ENCODE measurements at regions not wholly inside any gene's neighbourhood (a gene's known extent, or its start where the extent isn't known, plus 50 kb on each side); places are given as distances from the start of the nearest gene placed in this dataset.

GRCh38 chr10:71137701-71138100 is 74.7 kb upstream of the UNC5B start:
- DNase-seq (no peak), ATAC-seq (ENCODE audit: low read depth in 2 of 2) (no peak)
- Histone ChIP-seq H3K4me3 (ENCODE audit: low read depth, low read length) (no peak overlapping the region), H3K27ac (ENCODE audit: insufficient read depth, low read length, poor library complexity, severe bottlenecking) (no peak overlapping the region), H3K27me3 (ENCODE audit: control insufficient read depth, insufficient read depth, low read length) (no peaks in the 10 kb centered on the region), H3K4me1 (ENCODE audit: control insufficient read depth, insufficient read depth, low read length, poor library complexity, severe bottlenecking) (no peaks in the 10 kb centered on the region), H3K9me3 (ENCODE audit: control insufficient read depth in 2 of 2, low read length in 2 of 2) (no peaks in the 10 kb centered on the region), H3K36me3 (ENCODE audit: control insufficient read depth, insufficient read depth, low read length) (no peaks in the 10 kb centered on the region)
- no peaks in the 10 kb centered on the region for H3K4me1 Mint-ChIP-seq
- peaks cover 0 to 2% (median 0%) of the 10 kb centered on the region in 7 donors for H3K9me3 Mint-ChIP-seq
- no peak overlapping the region for H3K4me3 Mint-ChIP-seq
- H3K27me3 Mint-ChIP-seq, result peaks cover 5% of the 10 kb centered on the region
- no peaks in the 10 kb centered on the region for H3K36me3 Mint-ChIP-seq
- H3K27ac Mint-ChIP-seq, result no peak overlapping the region

- H3K27me3 ChIP-seq (ENCODE audit: control insufficient read depth, insufficient read depth, low read length), result no peaks in the 10 kb centered on the region
- no peaks in the 10 kb centered on the region for H3K36me3 ChIP-seq (ENCODE audit: control insufficient read depth, insufficient read depth, low read length)
- no peaks in the 10 kb centered on the region for H3K4me1 ChIP-seq (ENCODE audit: control insufficient read depth, insufficient read depth, low read length, poor library complexity, severe bottlenecking)
- H3K9me3 ChIP-seq (ENCODE audit: control insufficient read depth in 2 of 2, low read length in 2 of 2), result no peaks in the 10 kb centered on the region
- Mint-ChIP-seq H3K27ac (peak overlapping the region in 1 of 3 donors; percentile 56), H3K4me1 (no peaks in the 10 kb centered on the region), H3K27me3 (peaks cover 5% of the 10 kb centered on the region), H3K9me3 (peaks cover 0 to 2% (median 0%) of the 10 kb centered on the region in 7 donors), H3K36me3 (no peaks in the 10 kb centered on the region), H3K4me3 (no peak overlapping the region)
- DNase-seq, result no peak
- no peak overlapping the region for H3K27ac ChIP-seq (ENCODE audit: insufficient read depth, low read length, poor library complexity, severe bottlenecking)
- ATAC-seq (ENCODE audit: low read depth in 2 of 2), result no peak
- H3K4me3 ChIP-seq (ENCODE audit: low read depth, low read length), result no peak overlapping the region
Measured at GRCh38 chr10:71138166-71138830, 74.1 kb upstream of the UNC5B start.

GRCh38 chr10:71141528-71141927 is 70.8 kb upstream of the UNC5B start:
- Mint-ChIP-seq H3K27me3 (peaks cover 5% of the 10 kb centered on the region), H3K9me3 (peaks cover 0 to 2% (median 0%) of the 10 kb centered on the region in 7 donors), H3K4me3 (no peak overlapping the region), H3K4me1 (no peaks in the 10 kb centered on the region), H3K36me3 (no peaks in the 10 kb centered on the region), H3K27ac (no peak overlapping the region)
- H3K9me3 ChIP-seq (ENCODE audit: control insufficient read depth in 2 of 2, low read length in 2 of 2), result no peaks in the 10 kb centered on the region
- ATAC-seq (ENCODE audit: low read depth in 2 of 2), result no peak
- no peaks in the 10 kb centered on the region for H3K36me3 ChIP-seq (ENCODE audit: control insufficient read depth, insufficient read depth, low read length)
- H3K4me1 ChIP-seq (ENCODE audit: control insufficient read depth, insufficient read depth, low read length, poor library complexity, severe bottlenecking), result no peaks in the 10 kb centered on the region
- no peak overlapping the region for H3K4me3 ChIP-seq (ENCODE audit: low read depth, low read length)
- no peaks in the 10 kb centered on the region for H3K27me3 ChIP-seq (ENCODE audit: control insufficient read depth, insufficient read depth, low read length)
- DNase-seq, result no peak
- H3K27ac ChIP-seq (ENCODE audit: insufficient read depth, low read length, poor library complexity, severe bottlenecking), result no peak overlapping the region

- H3K27ac ChIP-seq (ENCODE audit: insufficient read depth, low read length, poor library complexity, severe bottlenecking), result no peak overlapping the region
- no peaks in the 10 kb centered on the region for H3K9me3 ChIP-seq (ENCODE audit: control insufficient read depth in 2 of 2, low read length in 2 of 2)
- no peaks in the 10 kb centered on the region for H3K4me1 ChIP-seq (ENCODE audit: control insufficient read depth, insufficient read depth, low read length, poor library complexity, severe bottlenecking)
- Mint-ChIP-seq H3K27ac (no peak overlapping the region), H3K36me3 (no peaks in the 10 kb centered on the region), H3K4me1 (no peaks in the 10 kb centered on the region), H3K27me3 (peaks cover 5% of the 10 kb centered on the region), H3K4me3 (no peak overlapping the region), H3K9me3 (peaks cover 0 to 2% (median 0%) of the 10 kb centered on the region in 7 donors)
- no peak overlapping the region for H3K4me3 ChIP-seq (ENCODE audit: low read depth, low read length)
- no peaks in the 10 kb centered on the region for H3K27me3 ChIP-seq (ENCODE audit: control insufficient read depth, insufficient read depth, low read length)
- ATAC-seq (ENCODE audit: low read depth in 2 of 2) (no peak), DNase-seq (no peak)
- no peaks in the 10 kb centered on the region for H3K36me3 ChIP-seq (ENCODE audit: control insufficient read depth, insufficient read depth, low read length)
Measured at GRCh38 chr10:71143170-71143569, 69.2 kb upstream of the UNC5B start.

DNA sequence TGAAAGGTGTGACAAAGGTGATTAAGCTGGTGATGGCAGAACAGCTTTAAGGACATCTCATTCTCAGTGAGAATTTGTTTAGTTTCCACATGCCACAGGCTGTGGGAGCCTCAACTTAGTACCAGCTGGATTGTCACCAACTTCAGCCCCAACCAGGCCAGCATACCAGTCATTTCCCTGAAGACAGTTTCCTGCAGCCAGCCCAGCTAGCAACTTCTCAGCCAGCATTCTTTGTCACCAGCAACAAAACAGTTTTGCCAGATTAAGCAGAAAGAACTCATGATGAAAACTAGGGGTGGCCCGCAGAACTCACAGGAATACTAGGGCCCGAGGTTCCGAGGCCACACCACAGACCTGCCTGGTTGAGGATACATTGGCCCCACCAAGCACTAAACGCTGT is 68.8 kb upstream of the UNC5B start:
- Mint-ChIP-seq H3K9me3 (peaks cover 0 to 1% (median 0%) of the 10 kb centered on the region in 7 donors), H3K27ac (no peak overlapping the region), H3K27me3 (peaks cover 5% of the 10 kb centered on the region), H3K36me3 (no peaks in the 10 kb centered on the region), H3K4me3 (no peak overlapping the region), H3K4me1 (no peaks in the 10 kb centered on the region)
- ATAC-seq (ENCODE audit: low read depth in 2 of 2) (no peak), DNase-seq (no peak)
- Histone ChIP-seq H3K9me3 (ENCODE audit: control insufficient read depth in 2 of 2, low read length in 2 of 2) (no peaks in the 10 kb centered on the region), H3K27me3 (ENCODE audit: control insufficient read depth, insufficient read depth, low read length) (no peaks in the 10 kb centered on the region), H3K27ac (ENCODE audit: insufficient read depth, low read length, poor library complexity, severe bottlenecking) (no peak overlapping the region), H3K4me3 (ENCODE audit: low read depth, low read length) (no peak overlapping the region), H3K36me3 (ENCODE audit: control insufficient read depth, insufficient read depth, low read length) (no peaks in the 10 kb centered on the region), H3K4me1 (ENCODE audit: control insufficient read depth, insufficient read depth, low read length, poor library complexity, severe bottlenecking) (no peaks in the 10 kb centered on the region)

DNA sequence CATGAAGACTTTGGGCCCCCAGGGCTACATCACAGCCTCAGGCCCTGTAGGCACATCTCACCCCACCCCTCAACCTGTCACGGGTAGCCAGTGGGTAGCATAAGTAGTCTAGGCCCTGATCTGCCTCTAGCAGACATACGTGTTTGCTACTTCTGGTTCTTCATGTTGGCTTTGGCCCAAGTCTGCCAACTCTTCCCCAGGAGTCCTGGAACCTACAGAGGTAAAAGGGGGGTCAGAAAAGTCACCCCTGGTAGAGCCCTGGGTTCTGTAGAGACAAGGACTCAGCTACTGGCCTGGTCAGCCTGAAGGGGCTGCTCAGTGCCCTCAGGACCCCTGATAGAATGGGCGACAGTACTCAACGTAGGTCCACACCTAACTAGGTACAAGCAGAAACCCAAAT is 67.5 kb upstream of the UNC5B start:
- no peak overlapping the region for H3K4me3 Mint-ChIP-seq
- no peaks in the 10 kb centered on the region for H3K9me3 Mint-ChIP-seq
- DNase-seq, result no peak

DNA sequence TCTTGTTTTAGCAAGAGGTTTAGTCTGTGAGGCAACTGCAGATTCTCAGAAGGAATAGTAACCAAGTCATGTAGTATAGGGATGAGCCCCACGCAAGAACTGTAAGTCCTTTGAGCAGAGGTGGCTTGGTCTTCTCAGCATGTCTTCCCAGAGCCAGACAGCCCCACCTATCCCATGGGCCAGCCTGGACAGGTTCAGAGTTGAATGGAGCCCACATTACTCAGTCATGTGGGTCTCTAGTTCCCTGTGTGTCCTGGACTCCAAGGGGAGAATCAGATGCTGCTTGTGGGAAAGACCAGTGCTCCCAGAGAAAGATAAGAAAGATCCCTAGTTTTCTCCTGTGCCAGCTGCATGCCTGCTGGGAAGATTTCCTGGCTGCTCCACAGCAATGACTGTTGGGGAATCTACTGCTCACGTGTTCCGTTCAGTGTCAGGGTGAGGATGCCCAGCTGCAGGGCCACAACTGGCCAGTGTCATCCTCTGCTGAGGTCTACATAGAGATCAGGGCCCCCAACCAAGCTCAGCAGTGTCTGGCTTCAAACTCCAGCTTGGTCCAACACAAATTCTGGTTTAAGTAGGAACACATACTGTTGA is 66.9 kb upstream of the UNC5B start:
- Histone ChIP-seq H3K4me3 (ENCODE audit: low read depth, low read length) (no peak overlapping the region), H3K27ac (ENCODE audit: insufficient read depth, low read length, poor library complexity, severe bottlenecking) (no peak overlapping the region), H3K9me3 (ENCODE audit: control insufficient read depth in 2 of 2, low read length in 2 of 2) (no peaks in the 10 kb centered on the region), H3K4me1 (ENCODE audit: control insufficient read depth, insufficient read depth, low read length, poor library complexity, severe bottlenecking) (no peaks in the 10 kb centered on the region), H3K27me3 (ENCODE audit: control insufficient read depth, insufficient read depth, low read length) (no peaks in the 10 kb centered on the region), H3K36me3 (ENCODE audit: control insufficient read depth, insufficient read depth, low read length) (no peaks in the 10 kb centered on the region)
- no peaks in the 10 kb centered on the region for H3K4me1 Mint-ChIP-seq
- no peaks in the 10 kb centered on the region for H3K9me3 Mint-ChIP-seq
- ATAC-seq (ENCODE audit: low read depth in 2 of 2), result no peak
- H3K27ac Mint-ChIP-seq, result no peak overlapping the region
- H3K36me3 Mint-ChIP-seq, result no peaks in the 10 kb centered on the region
- no peak overlapping the region for H3K4me3 Mint-ChIP-seq
- no peaks in the 10 kb centered on the region for H3K27me3 Mint-ChIP-seq
- no peak for DNase-seq

More for the DNA sequence above, 67.5 kb upstream of the UNC5B start:
- ATAC-seq (ENCODE audit: low read depth in 2 of 2), result no peak
- H3K4me1 Mint-ChIP-seq, result no peaks in the 10 kb centered on the region
- H3K27me3 Mint-ChIP-seq, result no peaks in the 10 kb centered on the region
- no peaks in the 10 kb centered on the region for H3K36me3 ChIP-seq (ENCODE audit: control insufficient read depth, insufficient read depth, low read length)
- H3K27me3 ChIP-seq (ENCODE audit: control insufficient read depth, insufficient read depth, low read length), result no peaks in the 10 kb centered on the region
- H3K4me3 ChIP-seq (ENCODE audit: low read depth, low read length), result no peak overlapping the region
- no peak overlapping the region for H3K27ac ChIP-seq (ENCODE audit: insufficient read depth, low read length, poor library complexity, severe bottlenecking)
- no peaks in the 10 kb centered on the region for H3K4me1 ChIP-seq (ENCODE audit: control insufficient read depth, insufficient read depth, low read length, poor library complexity, severe bottlenecking)
- H3K36me3 Mint-ChIP-seq, result no peaks in the 10 kb centered on the region
- no peak overlapping the region for H3K27ac Mint-ChIP-seq
- no peaks in the 10 kb centered on the region for H3K9me3 ChIP-seq (ENCODE audit: control insufficient read depth in 2 of 2, low read length in 2 of 2)

DNA sequence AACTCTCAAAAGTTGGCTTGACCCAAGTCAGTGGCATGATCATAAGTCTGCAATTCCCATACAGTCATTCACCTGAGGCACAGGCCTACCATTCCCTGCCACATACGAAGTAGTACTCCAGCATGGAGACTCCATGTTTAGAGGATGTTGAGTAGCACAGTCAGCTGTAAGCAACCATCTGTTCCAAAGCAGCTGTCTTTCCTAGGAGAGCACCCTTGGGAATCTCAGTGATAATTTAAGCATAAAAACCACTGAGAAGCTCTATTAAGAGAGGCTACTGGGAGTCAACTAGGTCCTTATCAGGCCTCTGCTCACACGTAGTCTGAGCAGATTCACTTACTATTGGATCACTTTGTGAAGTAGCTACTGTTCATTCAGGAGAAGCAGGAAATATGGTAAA is 61.6 kb upstream of the UNC5B start:
- Histone ChIP-seq H3K4me3 (ENCODE audit: low read depth, low read length) (no peak overlapping the region), H3K36me3 (ENCODE audit: control insufficient read depth, insufficient read depth, low read length) (no peaks in the 10 kb centered on the region), H3K4me1 (ENCODE audit: control insufficient read depth, insufficient read depth, low read length, poor library complexity, severe bottlenecking) (no peaks in the 10 kb centered on the region), H3K27ac (ENCODE audit: insufficient read depth, low read length, poor library complexity, severe bottlenecking) (no peak overlapping the region), H3K9me3 (ENCODE audit: control insufficient read depth in 2 of 2, low read length in 2 of 2) (no peaks in the 10 kb centered on the region), H3K27me3 (ENCODE audit: control insufficient read depth, insufficient read depth, low read length) (peaks cover 4% of the 10 kb centered on the region)
- H3K36me3 Mint-ChIP-seq, result no peaks in the 10 kb centered on the region
- H3K27ac Mint-ChIP-seq, result no peak overlapping the region
- no peak for DNase-seq
- no peaks in the 10 kb centered on the region for H3K9me3 Mint-ChIP-seq
- H3K4me3 Mint-ChIP-seq, result no peak overlapping the region
- no peaks in the 10 kb centered on the region for H3K27me3 Mint-ChIP-seq
- H3K4me1 Mint-ChIP-seq, result no peaks in the 10 kb centered on the region
- no peak for ATAC-seq (ENCODE audit: low read depth in 2 of 2)
